ENCODE measurements at regions not wholly inside any gene's neighbourhood (a gene's known extent, or its start where the extent isn't known, plus 50 kb on each side); places are given as distances from the start of the nearest gene placed in this dataset.

DNA sequence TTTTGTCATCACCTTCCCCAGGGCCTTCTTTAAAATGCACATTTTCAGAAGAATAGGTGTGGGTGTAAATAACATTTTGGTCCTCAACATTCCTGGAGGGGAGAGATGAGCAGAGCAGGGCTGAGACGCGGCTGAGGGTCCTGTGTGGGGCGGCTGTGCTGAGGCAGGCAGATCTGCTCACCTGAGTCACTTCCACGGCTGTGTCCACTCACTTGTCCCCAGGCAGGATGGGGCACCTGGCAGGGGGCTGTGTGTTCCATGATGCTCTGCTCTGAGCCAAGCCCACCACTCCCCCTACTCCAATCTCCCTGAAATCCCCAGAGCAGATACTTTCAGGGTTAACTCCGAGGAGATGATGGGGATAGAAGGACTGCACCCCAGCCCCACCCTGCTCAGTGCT is 93.8 kb downstream of the GLRX3 start:
- TF ChIP-seq GATA2 (IDR thresholded peaks at IDR 0.05; ENCODE audit: low read depth, low read length) (no peak), GATA3 (IDR thresholded peaks at IDR 0.05; ENCODE audit: low read depth, low read length) (no peak)

Data from SH-SY5Y (cell line).